Fibroblast of lung (primary cell): ENCODE measurements at regions not wholly inside any gene's neighbourhood (a gene's known extent, or its start where the extent isn't known, plus 50 kb on each side); places are given as distances from the start of the nearest gene placed in this dataset.

Experiments used
- DNase-seq, 2 donors: peaks; one replicate each; pipeline versions ENCODE4 v3.0.0 to v3.0.0-alpha.2; 2010; ENCODE audit warnings: low read depth in 2 of 2
- H2AFZ ChIP-seq: 2 replicates; pipeline ENCODE4 v1.5.1; 2012; ENCODE audit warnings: low read length, control low read depth, inconsistent platforms
- H3K27ac ChIP-seq: 2 replicates; pipeline ENCODE4 v1.5.1; 2011; ENCODE audit warnings: low read length, control low read depth; ENCODE audit not compliant: insufficient read depth
- H3K27me3 ChIP-seq: 2 replicates; pipeline ENCODE4 v1.5.1; 2011; ENCODE audit warnings: mild to moderate bottlenecking, low read length; ENCODE audit not compliant: control insufficient read depth, insufficient read depth
- H3K36me3 ChIP-seq: 2 replicates; pipeline ENCODE4 v1.5.1; 2011; ENCODE audit warnings: low read length; ENCODE audit not compliant: control insufficient read depth, insufficient read depth
- H3K4me1 ChIP-seq: 2 replicates; pipeline ENCODE4 v1.5.1; 2011; ENCODE audit warnings: low read length; ENCODE audit not compliant: control insufficient read depth, insufficient read depth; ENCODE audit errors: extremely low read depth
- H3K4me2 ChIP-seq: 2 replicates; pipeline ENCODE4 v1.5.1; 2011; ENCODE audit warnings: low read length, control low read depth; ENCODE audit not compliant: insufficient read depth; ENCODE audit errors: extremely low read depth
- H3K4me3 ChIP-seq, 4 experiments: fragments of 200-600 bp in 1 of 4; sonication (generic) in 1 of 4; replicated peaks in 1 of 4; 2 replicates each; pipeline ENCODE4 v1.5.1; 2011 to 2016; ENCODE audit warnings: low read length in 4 of 4, low read depth in 3 of 4, mild to moderate bottlenecking in 3 of 4, control low read depth in 2 of 4, inconsistent platforms in 1 of 4, mixed read lengths in 1 of 4; ENCODE audit not compliant: insufficient read depth in 1 of 4; ENCODE audit errors: control extremely low read depth in 1 of 4
- H3K79me2 ChIP-seq: 2 replicates; pipeline ENCODE4 v1.5.1; 2012; ENCODE audit warnings: mild to moderate bottlenecking, low read length, inconsistent platforms; ENCODE audit not compliant: control insufficient read depth, insufficient read depth
- H3K9ac ChIP-seq: 2 replicates; pipeline ENCODE4 v1.5.1; 2011; ENCODE audit warnings: mild to moderate bottlenecking, low read length, control low read depth; ENCODE audit not compliant: insufficient read depth
- H3K9me3 ChIP-seq: 2 replicates; pipeline ENCODE4 v1.5.1; 2012; ENCODE audit warnings: low read depth, low read length; ENCODE audit not compliant: control insufficient read depth, insufficient read depth
- H4K20me1 ChIP-seq: 2 replicates; pipeline ENCODE4 v1.5.1; 2011; ENCODE audit warnings: low read length; ENCODE audit not compliant: control insufficient read depth, insufficient read depth; ENCODE audit errors: extremely low read depth
- EZH2 ChIP-seq: IDR thresholded peaks from 2 replicates; pipeline ENCODE4 v1.5.1; 2012; ENCODE audit warnings: low read length, control low read depth, mild to moderate bottlenecking; ENCODE audit errors: missing control alignments
- TF ChIP-seq, protein P1 (sequence below), 2 donors: IDR thresholded peaks in 1 of 2; conservative IDR thresholded peaks in 1 of 2; 1 replicate in 1 of 2; 2 replicates in 1 of 2; pipeline ENCODE4 v1.5.1; 2011 to 2012; ENCODE audit warnings: low read length in 2 of 2, control low read depth in 1 of 2, inconsistent platforms in 1 of 2, low read depth in 1 of 2, mild to moderate bottlenecking in 1 of 2

DNA sequence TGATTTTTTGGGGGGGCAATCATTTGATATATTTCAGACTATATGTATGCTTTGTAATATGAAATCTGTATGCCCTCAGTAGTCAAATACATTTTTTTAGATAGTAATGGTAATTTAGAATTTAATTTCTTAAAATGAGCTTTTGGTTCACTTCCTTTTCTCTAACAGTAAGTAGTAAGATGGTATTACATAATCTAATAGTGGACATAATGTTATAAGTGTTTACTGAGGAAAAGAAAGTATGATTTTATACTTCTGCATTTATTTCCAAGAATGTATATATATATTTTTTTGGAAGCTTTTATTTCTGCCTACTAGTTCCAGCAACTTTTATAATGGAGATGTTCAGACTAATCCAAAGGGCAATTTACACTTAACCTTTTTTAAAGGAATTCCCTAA, 1450.7 kb upstream of the TENM3 start:
- Histone ChIP-seq H3K9me3 (no peaks in the 10 kb centered on the region), H3K79me2 (no peaks in the 10 kb centered on the region), H3K4me3 (no peak overlapping the region), H3K9ac (no peak overlapping the region), H3K4me1 (no peaks in the 10 kb centered on the region), H2AFZ (no peak overlapping the region), H4K20me1 (no peaks in the 10 kb centered on the region), H3K27me3 (no peaks in the 10 kb centered on the region), H3K4me2 (no peak overlapping the region), H3K27ac (no peak overlapping the region), H3K36me3 (no peaks in the 10 kb centered on the region)
- no peak for DNase-seq
- TF ChIP-seq, protein P1, sequence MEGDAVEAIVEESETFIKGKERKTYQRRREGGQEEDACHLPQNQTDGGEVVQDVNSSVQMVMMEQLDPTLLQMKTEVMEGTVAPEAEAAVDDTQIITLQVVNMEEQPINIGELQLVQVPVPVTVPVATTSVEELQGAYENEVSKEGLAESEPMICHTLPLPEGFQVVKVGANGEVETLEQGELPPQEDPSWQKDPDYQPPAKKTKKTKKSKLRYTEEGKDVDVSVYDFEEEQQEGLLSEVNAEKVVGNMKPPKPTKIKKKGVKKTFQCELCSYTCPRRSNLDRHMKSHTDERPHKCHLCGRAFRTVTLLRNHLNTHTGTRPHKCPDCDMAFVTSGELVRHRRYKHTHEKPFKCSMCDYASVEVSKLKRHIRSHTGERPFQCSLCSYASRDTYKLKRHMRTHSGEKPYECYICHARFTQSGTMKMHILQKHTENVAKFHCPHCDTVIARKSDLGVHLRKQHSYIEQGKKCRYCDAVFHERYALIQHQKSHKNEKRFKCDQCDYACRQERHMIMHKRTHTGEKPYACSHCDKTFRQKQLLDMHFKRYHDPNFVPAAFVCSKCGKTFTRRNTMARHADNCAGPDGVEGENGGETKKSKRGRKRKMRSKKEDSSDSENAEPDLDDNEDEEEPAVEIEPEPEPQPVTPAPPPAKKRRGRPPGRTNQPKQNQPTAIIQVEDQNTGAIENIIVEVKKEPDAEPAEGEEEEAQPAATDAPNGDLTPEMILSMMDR (conservative IDR thresholded peaks at IDR 0.05 in 1 of 2, IDR thresholded peaks at IDR 0.05 in 1 of 2; ENCODE audit: low read depth in 1 of 2, low read length in 2 of 2): no peak
- no peak for TF ChIP-seq EZH2

DNA sequence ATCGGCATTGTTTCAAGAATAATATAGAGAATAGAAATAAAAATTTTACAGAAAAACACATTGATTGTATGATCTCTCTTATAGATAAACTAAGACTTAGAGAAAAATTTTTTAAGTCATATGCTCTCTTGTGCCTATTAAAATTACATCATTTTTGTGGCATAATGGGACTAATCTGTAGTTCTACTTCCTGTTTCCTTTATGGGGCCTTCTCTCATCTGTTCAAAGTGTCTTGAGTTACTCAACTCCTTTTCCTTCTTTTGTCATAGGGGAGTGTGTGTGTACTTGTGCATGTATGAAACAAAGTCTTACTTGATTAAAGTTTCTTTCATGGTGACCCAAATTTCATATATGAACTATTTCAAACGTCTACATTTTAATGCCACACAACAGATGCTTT, 1448.9 kb upstream of the TENM3 start:
- Histone ChIP-seq H3K4me3 (no peak overlapping the region), H3K36me3 (no peaks in the 10 kb centered on the region), H4K20me1 (no peaks in the 10 kb centered on the region), H3K27me3 (no peaks in the 10 kb centered on the region), H3K9ac (no peak overlapping the region), H3K4me2 (no peak overlapping the region), H3K27ac (no peak overlapping the region), H3K79me2 (no peaks in the 10 kb centered on the region), H2AFZ (no peak overlapping the region), H3K4me1 (no peaks in the 10 kb centered on the region), H3K9me3 (no peaks in the 10 kb centered on the region)
- DNase-seq: no peak
- no peak for TF ChIP-seq EZH2
- TF ChIP-seq, protein P1 (conservative IDR thresholded peaks at IDR 0.05 in 1 of 2, IDR thresholded peaks at IDR 0.05 in 1 of 2; ENCODE audit: low read depth in 1 of 2, low read length in 2 of 2): no peak

DNA sequence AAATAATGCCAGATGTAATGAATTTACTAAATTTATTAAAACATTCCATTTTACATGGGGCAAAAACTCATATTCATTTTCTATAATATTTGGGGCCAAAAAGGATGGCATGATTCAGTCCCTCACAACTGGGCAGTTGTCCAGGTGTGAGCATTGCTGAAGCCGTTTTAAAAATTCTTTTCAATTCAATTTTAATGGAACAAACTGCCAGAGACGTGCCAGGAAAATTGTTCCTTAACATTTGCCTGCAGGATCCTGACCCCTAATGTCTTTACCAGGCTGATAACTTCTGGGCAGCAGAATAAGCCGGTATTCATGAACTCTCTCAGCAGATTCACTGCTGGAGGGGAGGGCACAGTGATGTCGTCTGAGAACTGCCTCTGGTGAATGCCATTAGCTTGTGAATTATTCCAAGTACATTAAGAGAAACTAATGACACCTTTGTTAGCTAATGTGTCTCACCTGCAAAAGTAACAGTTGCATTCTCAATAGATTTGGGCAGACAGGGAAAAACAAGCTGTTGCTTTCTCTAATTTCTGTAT, 1445.1 kb upstream of the TENM3 start:
- no peak overlapping the region for H2AFZ ChIP-seq
- H3K9ac ChIP-seq: no peak overlapping the region
- no peaks in the 10 kb centered on the region for H3K27me3 ChIP-seq
- H4K20me1 ChIP-seq: no peaks in the 10 kb centered on the region
- no peak overlapping the region for H3K27ac ChIP-seq
- no peaks in the 10 kb centered on the region for H3K79me2 ChIP-seq
- no peaks in the 10 kb centered on the region for H3K36me3 ChIP-seq
- no peaks in the 10 kb centered on the region for H3K4me1 ChIP-seq
- no peak for DNase-seq
- no peaks in the 10 kb centered on the region for H3K9me3 ChIP-seq
- TF ChIP-seq, protein P1 (conservative IDR thresholded peaks at IDR 0.05 in 1 of 2, IDR thresholded peaks at IDR 0.05 in 1 of 2; ENCODE audit: low read depth in 1 of 2, low read length in 2 of 2): no peak
- TF ChIP-seq EZH2: no peak
- H3K4me2 ChIP-seq: no peak overlapping the region
- H3K4me3 ChIP-seq: no peak overlapping the region
